ENCODE measurements at regions not wholly inside any gene's neighbourhood (a gene's known extent, or its start where the extent isn't known, plus 50 kb on each side); places are given as distances from the start of the nearest gene placed in this dataset.

GRCh38 chr2:145593991-145594614, 1074.2 kb upstream of the ZEB2 start:
- Histone ChIP-seq H3K4me1 (ENCODE audit: control insufficient read depth in 3 of 3, insufficient read depth in 3 of 3, low read length in 3 of 3) (no peaks in the 10 kb centered on the region), H3K4me3 (ENCODE audit: low read length in 3 of 3) (no peak overlapping the region), H3K36me3 (ENCODE audit: control insufficient read depth in 3 of 3, insufficient read depth in 3 of 3, low read length in 3 of 3) (no peaks in the 10 kb centered on the region), H3K27ac (ENCODE audit: low read depth, low read length) (no peak overlapping the region), H3K27me3 (ENCODE audit: control insufficient read depth in 3 of 3, insufficient read depth in 3 of 3, low read length in 3 of 3) (no peaks in the 10 kb centered on the region), H3K9me3 (ENCODE audit: control insufficient read depth in 3 of 3, low read length in 3 of 3) (no peaks in the 10 kb centered on the region), H3K9ac (ENCODE audit: low read depth in 1 of 3, low read length in 3 of 3) (no peak overlapping the region)

- no peaks in the 10 kb centered on the region for H3K36me3 ChIP-seq (ENCODE audit: control insufficient read depth in 3 of 3, insufficient read depth in 3 of 3, low read length in 3 of 3)
- H3K9me3 ChIP-seq (ENCODE audit: control insufficient read depth in 3 of 3, low read length in 3 of 3), result no peaks in the 10 kb centered on the region
- no peaks in the 10 kb centered on the region for H3K4me1 ChIP-seq (ENCODE audit: control insufficient read depth in 3 of 3, insufficient read depth in 3 of 3, low read length in 3 of 3)
- H3K4me3 ChIP-seq (ENCODE audit: low read length in 3 of 3), result no peak overlapping the region
- H3K27me3 ChIP-seq (ENCODE audit: control insufficient read depth in 3 of 3, insufficient read depth in 3 of 3, low read length in 3 of 3), result no peaks in the 10 kb centered on the region
- no peak overlapping the region for H3K27ac ChIP-seq (ENCODE audit: low read depth, low read length)
- no peak overlapping the region for H3K9ac ChIP-seq (ENCODE audit: low read depth in 1 of 3, low read length in 3 of 3)
Measured at GRCh38 chr2:145593280-145593679, 1073.4 kb upstream of the ZEB2 start.

- no peak overlapping the region for H3K27ac ChIP-seq (ENCODE audit: low read depth, low read length)
- H3K4me3 ChIP-seq (ENCODE audit: low read length in 3 of 3), result no peak overlapping the region
- no peaks in the 10 kb centered on the region for H3K4me1 ChIP-seq (ENCODE audit: control insufficient read depth in 3 of 3, insufficient read depth in 3 of 3, low read length in 3 of 3)
- no peaks in the 10 kb centered on the region for H3K9me3 ChIP-seq (ENCODE audit: control insufficient read depth in 3 of 3, low read length in 3 of 3)
- H3K9ac ChIP-seq (ENCODE audit: low read depth in 1 of 3, low read length in 3 of 3), result no peak overlapping the region
- no peaks in the 10 kb centered on the region for H3K27me3 ChIP-seq (ENCODE audit: control insufficient read depth in 3 of 3, insufficient read depth in 3 of 3, low read length in 3 of 3)
- H3K36me3 ChIP-seq (ENCODE audit: control insufficient read depth in 3 of 3, insufficient read depth in 3 of 3, low read length in 3 of 3), result no peaks in the 10 kb centered on the region
Measured at GRCh38 chr2:145592361-145592760, 1072.4 kb upstream of the ZEB2 start.

GRCh38 chr2:145591109-145591809, 1071.3 kb upstream of the ZEB2 start:
- H3K9ac ChIP-seq (ENCODE audit: low read depth in 1 of 3, low read length in 3 of 3), result no peak overlapping the region
- H3K9me3 ChIP-seq (ENCODE audit: control insufficient read depth in 3 of 3, low read length in 3 of 3), result no peaks in the 10 kb centered on the region
- no peaks in the 10 kb centered on the region for H3K27me3 ChIP-seq (ENCODE audit: control insufficient read depth in 3 of 3, insufficient read depth in 3 of 3, low read length in 3 of 3)
- no peaks in the 10 kb centered on the region for H3K36me3 ChIP-seq (ENCODE audit: control insufficient read depth in 3 of 3, insufficient read depth in 3 of 3, low read length in 3 of 3)
- no peak overlapping the region for H3K4me3 ChIP-seq (ENCODE audit: low read length in 3 of 3)
- no peaks in the 10 kb centered on the region for H3K4me1 ChIP-seq (ENCODE audit: control insufficient read depth in 3 of 3, insufficient read depth in 3 of 3, low read length in 3 of 3)
- no peak overlapping the region for H3K27ac ChIP-seq (ENCODE audit: low read depth, low read length)

GRCh38 chr2:145587922-145588321, 1068.0 kb upstream of the ZEB2 start:
- H3K9ac ChIP-seq (ENCODE audit: low read depth in 1 of 3, low read length in 3 of 3), result no peak overlapping the region
- H3K36me3 ChIP-seq (ENCODE audit: control insufficient read depth in 3 of 3, insufficient read depth in 3 of 3, low read length in 3 of 3), result no peaks in the 10 kb centered on the region
- no peak overlapping the region for H3K27ac ChIP-seq (ENCODE audit: low read depth, low read length)
- H3K4me1 ChIP-seq (ENCODE audit: control insufficient read depth in 3 of 3, insufficient read depth in 3 of 3, low read length in 3 of 3), result no peaks in the 10 kb centered on the region
- no peaks in the 10 kb centered on the region for H3K9me3 ChIP-seq (ENCODE audit: control insufficient read depth in 3 of 3, low read length in 3 of 3)
- H3K4me3 ChIP-seq (ENCODE audit: low read length in 3 of 3), result no peak overlapping the region
- no peaks in the 10 kb centered on the region for H3K27me3 ChIP-seq (ENCODE audit: control insufficient read depth in 3 of 3, insufficient read depth in 3 of 3, low read length in 3 of 3)

- no peak overlapping the region for H3K27ac ChIP-seq (ENCODE audit: low read depth, low read length)
- no peaks in the 10 kb centered on the region for H3K27me3 ChIP-seq (ENCODE audit: control insufficient read depth in 3 of 3, insufficient read depth in 3 of 3, low read length in 3 of 3)
- H3K36me3 ChIP-seq (ENCODE audit: control insufficient read depth in 3 of 3, insufficient read depth in 3 of 3, low read length in 3 of 3), result no peaks in the 10 kb centered on the region
- H3K4me3 ChIP-seq (ENCODE audit: low read length in 3 of 3), result no peak overlapping the region
- H3K4me1 ChIP-seq (ENCODE audit: control insufficient read depth in 3 of 3, insufficient read depth in 3 of 3, low read length in 3 of 3), result no peaks in the 10 kb centered on the region
- H3K9me3 ChIP-seq (ENCODE audit: control insufficient read depth in 3 of 3, low read length in 3 of 3), result no peaks in the 10 kb centered on the region
- H3K9ac ChIP-seq (ENCODE audit: low read depth in 1 of 3, low read length in 3 of 3), result no peak overlapping the region
Measured at GRCh38 chr2:145584353-145584752, 1064.4 kb upstream of the ZEB2 start.

GRCh38 chr2:145573608-145574007, 1053.7 kb upstream of the ZEB2 start:
- Histone ChIP-seq H3K36me3 (ENCODE audit: control insufficient read depth in 3 of 3, insufficient read depth in 3 of 3, low read length in 3 of 3) (no peaks in the 10 kb centered on the region), H3K4me3 (ENCODE audit: low read length in 3 of 3) (no peak overlapping the region)

GRCh38 chr2:145572238-145572637, 1052.3 kb upstream of the ZEB2 start:
- H3K9me3 ChIP-seq (ENCODE audit: control insufficient read depth in 3 of 3, low read length in 3 of 3), result no peaks in the 10 kb centered on the region
- H3K4me1 ChIP-seq (ENCODE audit: control insufficient read depth in 3 of 3, insufficient read depth in 3 of 3, low read length in 3 of 3), result no peaks in the 10 kb centered on the region
- no peak overlapping the region for H3K27ac ChIP-seq (ENCODE audit: low read depth, low read length)
- no peaks in the 10 kb centered on the region for H3K36me3 ChIP-seq (ENCODE audit: control insufficient read depth in 3 of 3, insufficient read depth in 3 of 3, low read length in 3 of 3)
- no peaks in the 10 kb centered on the region for H3K27me3 ChIP-seq (ENCODE audit: control insufficient read depth in 3 of 3, insufficient read depth in 3 of 3, low read length in 3 of 3)
- H3K9ac ChIP-seq (ENCODE audit: low read depth in 1 of 3, low read length in 3 of 3), result no peak overlapping the region
- H3K4me3 ChIP-seq (ENCODE audit: low read length in 3 of 3), result no peak overlapping the region

More at GRCh38 chr2:145573608-145574007, 1053.7 kb upstream of the ZEB2 start:
- Histone ChIP-seq H3K27ac (ENCODE audit: low read depth, low read length) (no peak overlapping the region), H3K9ac (ENCODE audit: low read depth in 1 of 3, low read length in 3 of 3) (no peak overlapping the region), H3K4me1 (ENCODE audit: control insufficient read depth in 3 of 3, insufficient read depth in 3 of 3, low read length in 3 of 3) (no peaks in the 10 kb centered on the region), H3K27me3 (ENCODE audit: control insufficient read depth in 3 of 3, insufficient read depth in 3 of 3, low read length in 3 of 3) (no peaks in the 10 kb centered on the region), H3K9me3 (ENCODE audit: control insufficient read depth in 3 of 3, low read length in 3 of 3) (no peaks in the 10 kb centered on the region)

- Histone ChIP-seq H3K36me3 (ENCODE audit: control insufficient read depth in 3 of 3, insufficient read depth in 3 of 3, low read length in 3 of 3) (no peaks in the 10 kb centered on the region), H3K27me3 (ENCODE audit: control insufficient read depth in 3 of 3, insufficient read depth in 3 of 3, low read length in 3 of 3) (no peaks in the 10 kb centered on the region), H3K4me1 (ENCODE audit: control insufficient read depth in 3 of 3, insufficient read depth in 3 of 3, low read length in 3 of 3) (no peaks in the 10 kb centered on the region), H3K9ac (ENCODE audit: low read depth in 1 of 3, low read length in 3 of 3) (no peak overlapping the region), H3K9me3 (ENCODE audit: control insufficient read depth in 3 of 3, low read length in 3 of 3) (no peaks in the 10 kb centered on the region), H3K27ac (ENCODE audit: low read depth, low read length) (no peak overlapping the region), H3K4me3 (ENCODE audit: low read length in 3 of 3) (no peak overlapping the region)
Measured at GRCh38 chr2:145569108-145569507, 1049.2 kb upstream of the ZEB2 start.

GRCh38 chr2:145563741-145564615, 1044.1 kb upstream of the ZEB2 start:
- Histone ChIP-seq H3K27ac (ENCODE audit: low read depth, low read length) (no peak overlapping the region), H3K4me1 (ENCODE audit: control insufficient read depth in 3 of 3, insufficient read depth in 3 of 3, low read length in 3 of 3) (no peaks in the 10 kb centered on the region), H3K9me3 (ENCODE audit: control insufficient read depth in 3 of 3, low read length in 3 of 3) (no peaks in the 10 kb centered on the region), H3K9ac (ENCODE audit: low read depth in 1 of 3, low read length in 3 of 3) (no peak overlapping the region), H3K4me3 (ENCODE audit: low read length in 3 of 3) (no peak overlapping the region), H3K36me3 (ENCODE audit: control insufficient read depth in 3 of 3, insufficient read depth in 3 of 3, low read length in 3 of 3) (no peaks in the 10 kb centered on the region), H3K27me3 (ENCODE audit: control insufficient read depth in 3 of 3, insufficient read depth in 3 of 3, low read length in 3 of 3) (no peaks in the 10 kb centered on the region)

All from skeletal muscle tissue (tissue), 3 donors.